GM12878 (cell line): ENCODE measurements at regions not wholly inside any gene's neighbourhood (a gene's known extent, or its start where the extent isn't known, plus 50 kb on each side); places are given as distances from the start of the nearest gene placed in this dataset.

ENCODE experiments used
- ATAC-seq: fragments of 200-7000 bp; cut with Tn5 transposase; 3 replicates; pipeline ENCODE4 v1.9.1; 2020; ENCODE audit warnings: mild to moderate bottlenecking, moderate library complexity
- BruUV-seq: library from RNA; stranded (reverse); fragments of 400-500 nt; replicated peaks from 2 replicates; lab custom pipeline; 2021; lab: Mats Ljungman, UMichigan
- CTCF ChIA-PET: fragments of 300-600 bp; sonication (Branson Sonifier 250); formaldehyde crosslinking; extraction: SDS; loops from one replicate; lab custom pipeline; 2021; ENCODE audit warnings: inconsistent platforms; lab: Yijun Ruan, JAX
- POLR2A ChIA-PET: fragments of 350-600 bp; formaldehyde crosslinking; extraction: SDS; loops from one replicate; lab custom pipeline; 2021; ENCODE audit warnings: inconsistent platforms; lab: Charles Lee
- RAD21 ChIA-PET: fragments of 300-600 bp; sonication (Branson Sonifier 250); formaldehyde crosslinking; loops from one replicate; lab custom pipeline; 2023; ENCODE audit warnings: antibody characterized with exemption; ENCODE audit not compliant: unreplicated experiment; lab: Charles Lee
- SMC1A ChIA-PET: fragments of 300-600 bp; sonication (Branson Sonifier 250); formaldehyde crosslinking; loops from one replicate; lab custom pipeline; 2023; ENCODE audit not compliant: unreplicated experiment, uncharacterized antibody; lab: Charles Lee
- DNase-seq: peaks from one replicate; pipeline ENCODE4 v3.0.0-alpha.2; 2011; ENCODE audit warnings: low read depth, low spot score
- FAIRE-seq: peaks from 3 replicates; lab custom pipeline; 2011; peaks lifted over from hg19 to GRCh38; lab: Jason Lieb, UNC
- H2AFZ ChIP-seq: 2 replicates; pipeline ENCODE4 v1.6.0; 2011; ENCODE audit warnings: low read depth, low read length, control low read depth; ENCODE audit not compliant: control insufficient read depth
- H3K27ac ChIP-seq: 2 replicates; pipeline ENCODE4 v1.5.1; 2011; ENCODE audit warnings: control low read depth; ENCODE audit not compliant: control insufficient read depth, insufficient read depth
- H3K27me3 ChIP-seq, 2 experiments: replicated peaks in 1 of 2; 2 replicates each; pipeline versions ENCODE4 v1.6.0 to v1.6.1; 2011; ENCODE audit warnings: low read length in 1 of 2; ENCODE audit not compliant: control insufficient read depth in 2 of 2, insufficient read depth in 2 of 2
- H3K36me3 ChIP-seq, 2 experiments: 2 replicates each; pipeline ENCODE4 v1.5.1; 2011; ENCODE audit warnings: low read length in 1 of 2; ENCODE audit not compliant: control insufficient read depth in 2 of 2, insufficient read depth in 2 of 2
- H3K4me1 ChIP-seq: 2 replicates; pipeline ENCODE4 v1.6.1; 2011; ENCODE audit warnings: mild to moderate bottlenecking, low read length, moderate library complexity, mixed read lengths; ENCODE audit not compliant: control insufficient read depth, insufficient read depth
- H3K4me2 ChIP-seq: 2 replicates; pipeline ENCODE4 v1.6.0; 2011; ENCODE audit warnings: control low read depth; ENCODE audit not compliant: control insufficient read depth, insufficient read depth
- H3K4me3 ChIP-seq: fragments of 200-600 bp; sonication (generic); 2 replicates; pipeline ENCODE4 v1.5.1; 2016
- H3K79me2 ChIP-seq: 2 replicates; pipeline ENCODE4 v1.6.0; 2011; ENCODE audit warnings: low read length; ENCODE audit not compliant: control insufficient read depth, insufficient read depth
- H3K9ac ChIP-seq: 2 replicates; pipeline ENCODE4 v1.8.0; 2011; ENCODE audit warnings: low read length, control low read depth, mixed read lengths; ENCODE audit not compliant: control insufficient read depth, insufficient read depth
- H3K9me3 ChIP-seq: replicated peaks from 3 replicates; pipeline ENCODE4 v1.5.1; 2011; ENCODE audit warnings: mild to moderate bottlenecking, low read length; ENCODE audit not compliant: control insufficient read depth, insufficient read depth
- H4K20me1 ChIP-seq: 2 replicates; pipeline ENCODE4 v1.6.0; 2011; ENCODE audit not compliant: control insufficient read depth, insufficient read depth
- BCL3 ChIP-seq: IDR thresholded peaks from 2 replicates; pipeline ENCODE4 v1.6.1; 2011; ENCODE audit warnings: borderline replicate concordance, low read depth, mild to moderate bottlenecking, moderate library complexity, low read length; ENCODE audit not compliant: insufficient read depth, poor library complexity, severe bottlenecking
- CBX3 ChIP-seq: fragments of 200-600 bp; sonication (generic); IDR thresholded peaks from 2 replicates; pipeline ENCODE4 v1.6.1; 2016; ENCODE audit warnings: low read depth, borderline replicate concordance
- CHD4 ChIP-seq: fragments of 200-600 bp; sonication (generic); IDR thresholded peaks from 2 replicates; pipeline ENCODE4 v1.6.1; 2016; ENCODE audit warnings: mild to moderate bottlenecking
- ELK1 ChIP-seq: IDR thresholded peaks from 2 replicates; pipeline ENCODE4 v1.6.1; 2012; ENCODE audit warnings: low read depth, low read length, improper control_type of control experiment
- EZH2 ChIP-seq: IDR thresholded peaks from 2 replicates; pipeline ENCODE4 v1.6.1; 2012; ENCODE audit warnings: low read depth, mild to moderate bottlenecking, control low read depth, inconsistent platforms, low read length, borderline replicate concordance; ENCODE audit not compliant: control insufficient read depth
- MTA3 ChIP-seq: IDR thresholded peaks from 2 replicates; pipeline ENCODE4 v1.6.1; 2012; ENCODE audit warnings: low read length, inconsistent platforms, borderline replicate concordance
- PAX5 ChIP-seq: IDR thresholded peaks from 2 replicates; pipeline ENCODE4 v1.6.1; 2011; ENCODE audit warnings: low read depth, low read length, borderline replicate concordance
- RAD21 ChIP-seq: IDR thresholded peaks from 2 replicates; pipeline ENCODE4 v1.6.1; 2011; ENCODE audit warnings: mild to moderate bottlenecking, low read depth, low read length, moderate library complexity; ENCODE audit not compliant: insufficient read depth
- RELA ChIP-seq: fragments of 450-650 bp; IDR thresholded peaks from 2 replicates; pipeline ENCODE4 v1.8.0; 2014; ENCODE audit warnings: borderline replicate concordance; ENCODE audit not compliant: partially characterized antibody
- TCF7 ChIP-seq: IDR thresholded peaks from 2 replicates; pipeline ENCODE4 v1.6.1; 2014; ENCODE audit warnings: antibody characterized with exemption, borderline replicate concordance
- WGBS: methylation state at CpG from one replicate; pipeline ENCODE4 v1.1.6; 2016; ENCODE audit warnings: low lambda C conversion rate; ENCODE audit not compliant: insufficient replicate concordance, insufficient coverage; ENCODE audit errors: missing lambda C conversion rate; 5-methylcytosine and 5-hydroxymethylcytosine counted together
- in situ Hi-C: fragments of 300-500 bp; cut with MboI; formaldehyde crosslinking; loops from 9 replicates; pipeline ENCODE4 v1.14.3; 2018; ENCODE audit warnings: mixed read lengths
- intact Hi-C: fragments of 100-400 bp; cut with micrococcal nuclease; formaldehyde crosslinking; loops from one replicate; pipeline ENCODE4 v1.14.2; 2022; ENCODE audit not compliant: unreplicated experiment
- TF ChIP-seq, protein P1 (sequence below): fragments of 450-650 bp; IDR thresholded peaks from 2 replicates; pipeline ENCODE4 v1.6.1; 2014; ENCODE audit warnings: mild to moderate bottlenecking
- TF ChIP-seq, protein P2 (sequence below): IDR thresholded peaks from 2 replicates; pipeline ENCODE4 v1.6.1; 2011; ENCODE audit warnings: borderline replicate concordance, low read depth, mild to moderate bottlenecking, moderate library complexity, mixed read lengths, low read length; ENCODE audit not compliant: insufficient read depth; ENCODE audit errors: extremely low read length
- TF ChIP-seq, protein P3 (sequence below): fragments of 450-650 bp; IDR thresholded peaks from 2 replicates; pipeline ENCODE4 v1.6.1; 2017; ENCODE audit warnings: mild to moderate bottlenecking

DNA sequence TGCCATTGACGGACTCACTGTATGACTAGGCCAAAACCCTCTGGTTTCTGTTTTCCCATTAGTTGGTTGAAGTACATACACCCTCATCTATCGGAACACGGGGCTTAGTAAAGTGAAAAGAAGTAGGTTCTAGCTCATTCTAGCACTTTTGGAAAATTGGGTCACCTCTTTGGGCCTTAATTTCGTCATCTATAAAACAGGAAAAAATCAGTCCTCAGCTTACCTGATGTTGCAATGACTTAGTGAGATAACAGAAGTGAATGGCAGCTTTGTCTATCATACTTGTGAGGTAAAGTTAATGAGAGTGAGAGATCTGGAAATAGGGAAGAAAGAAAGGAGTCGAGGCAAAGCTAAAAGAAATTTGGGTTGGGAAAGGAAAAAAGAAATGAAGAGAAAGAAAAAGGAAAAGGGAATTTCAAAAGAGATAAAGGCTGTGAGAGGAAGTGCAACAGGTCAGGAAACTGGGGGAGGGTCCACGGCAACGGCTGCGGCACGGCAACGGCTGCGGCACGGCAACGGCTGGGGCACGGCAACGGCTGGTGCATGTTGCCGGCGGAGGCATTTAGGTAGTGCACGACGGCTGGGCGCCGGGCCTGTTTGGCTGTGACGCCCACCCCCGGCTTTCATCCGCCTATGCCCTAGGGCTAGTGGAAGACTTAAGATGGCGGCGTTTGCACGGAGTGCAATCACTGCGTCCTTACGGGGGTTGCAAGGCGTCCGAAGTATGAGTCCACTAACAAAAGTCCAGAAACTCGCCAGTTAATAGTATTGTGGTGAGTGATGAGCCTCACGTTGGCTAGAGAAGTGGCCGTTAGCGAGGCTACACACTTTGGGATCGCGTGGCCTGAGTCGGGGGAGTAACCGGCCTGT, 91.4 kb upstream of the XIST start:
- peak; percentile 64 for DNase-seq
- Histone ChIP-seq H3K9ac (peak overlapping the region; percentile 95), H3K4me1 (0 out of 2 replicates have a peak, but pooled peaks cover 3% of the 10 kb centered on the region), H3K9me3 (peaks cover 2% of the 10 kb centered on the region; the same call in 2 of the 3 replicates), H3K4me3 (peak overlapping the region; percentile 79), H3K4me2 (peak overlapping the region; percentile 96), H3K27ac (peak overlapping the region; percentile 87), H3K27me3 (no peaks in the 10 kb centered on the region), H4K20me1 (no peaks in the 10 kb centered on the region), H3K36me3 (peaks cover 0 to 5% of the 10 kb centered on the region in 2 experiments; a peak in 1 of 4 replicates), H2AFZ (peak overlapping the region; percentile 98), H3K79me2 (peaks cover 29% of the 10 kb centered on the region)
- SMC1A ChIA-PET, result interaction anchor here (0.8 to 2.1 kb wide), 7 partner anchors 24 to 348 kb away, joined by 3 to 8 read pairs (median 4); no protein-coding TSS in a partner anchor
- peak; percentile 91 for FAIRE-seq
- 10% methylated on average over 39 of the region's 39 CpGs for WGBS
- intact Hi-C loops, result loop anchor here (1.0 to 5.0 kb wide), 3 partner anchors 33 to 93 kb away; no protein-coding TSS in a partner anchor
- RAD21 ChIA-PET, result no interaction called here
- BruUV-seq, result TSS peak; percentile 96
- CTCF ChIA-PET, result interaction anchor here (0.9 to 1.2 kb wide), 3 partner anchors 33 to 89 kb away, joined by 4 read pairs; no protein-coding TSS in a partner anchor
- in situ Hi-C loops, result no loop called here
- POLR2A ChIA-PET, result interaction anchor here (0.6 kb wide), 1 partner anchor 74 kb away, joined by 3 read pairs; no protein-coding TSS in a partner anchor
- peak; percentile 98 for ATAC-seq
- TF ChIP-seq PAX5 (peak; percentile 77; the same call in 1 of the 2 replicates), CHD4 (no peak), BCL3 (peak; percentile 52), MTA3 (no peak; the same call in 1 of the 2 replicates), EZH2 (no peak), RAD21 (no peak), CBX3 (no peak), RELA (peak; percentile 93), TCF7 (peak; percentile 57; the same call in 1 of the 2 replicates), ELK1 (peak; percentile 55)
- TF ChIP-seq, protein P1, sequence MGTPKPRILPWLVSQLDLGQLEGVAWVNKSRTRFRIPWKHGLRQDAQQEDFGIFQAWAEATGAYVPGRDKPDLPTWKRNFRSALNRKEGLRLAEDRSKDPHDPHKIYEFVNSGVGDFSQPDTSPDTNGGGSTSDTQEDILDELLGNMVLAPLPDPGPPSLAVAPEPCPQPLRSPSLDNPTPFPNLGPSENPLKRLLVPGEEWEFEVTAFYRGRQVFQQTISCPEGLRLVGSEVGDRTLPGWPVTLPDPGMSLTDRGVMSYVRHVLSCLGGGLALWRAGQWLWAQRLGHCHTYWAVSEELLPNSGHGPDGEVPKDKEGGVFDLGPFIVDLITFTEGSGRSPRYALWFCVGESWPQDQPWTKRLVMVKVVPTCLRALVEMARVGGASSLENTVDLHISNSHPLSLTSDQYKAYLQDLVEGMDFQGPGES, result peak; percentile 73
- TF ChIP-seq, protein P2, sequence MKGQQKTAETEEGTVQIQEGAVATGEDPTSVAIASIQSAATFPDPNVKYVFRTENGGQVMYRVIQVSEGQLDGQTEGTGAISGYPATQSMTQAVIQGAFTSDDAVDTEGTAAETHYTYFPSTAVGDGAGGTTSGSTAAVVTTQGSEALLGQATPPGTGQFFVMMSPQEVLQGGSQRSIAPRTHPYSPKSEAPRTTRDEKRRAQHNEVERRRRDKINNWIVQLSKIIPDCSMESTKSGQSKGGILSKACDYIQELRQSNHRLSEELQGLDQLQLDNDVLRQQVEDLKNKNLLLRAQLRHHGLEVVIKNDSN, result peak; percentile 48
- TF ChIP-seq, protein P3, sequence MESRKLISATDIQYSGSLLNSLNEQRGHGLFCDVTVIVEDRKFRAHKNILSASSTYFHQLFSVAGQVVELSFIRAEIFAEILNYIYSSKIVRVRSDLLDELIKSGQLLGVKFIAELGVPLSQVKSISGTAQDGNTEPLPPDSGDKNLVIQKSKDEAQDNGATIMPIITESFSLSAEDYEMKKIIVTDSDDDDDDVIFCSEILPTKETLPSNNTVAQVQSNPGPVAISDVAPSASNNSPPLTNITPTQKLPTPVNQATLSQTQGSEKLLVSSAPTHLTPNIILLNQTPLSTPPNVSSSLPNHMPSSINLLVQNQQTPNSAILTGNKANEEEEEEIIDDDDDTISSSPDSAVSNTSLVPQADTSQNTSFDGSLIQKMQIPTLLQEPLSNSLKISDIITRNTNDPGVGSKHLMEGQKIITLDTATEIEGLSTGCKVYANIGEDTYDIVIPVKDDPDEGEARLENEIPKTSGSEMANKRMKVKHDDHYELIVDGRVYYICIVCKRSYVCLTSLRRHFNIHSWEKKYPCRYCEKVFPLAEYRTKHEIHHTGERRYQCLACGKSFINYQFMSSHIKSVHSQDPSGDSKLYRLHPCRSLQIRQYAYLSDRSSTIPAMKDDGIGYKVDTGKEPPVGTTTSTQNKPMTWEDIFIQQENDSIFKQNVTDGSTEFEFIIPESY, result no peak
